Prostate gland (tissue), 2 donors: ENCODE measurements at regions not wholly inside any gene's neighbourhood (a gene's known extent, or its start where the extent isn't known, plus 50 kb on each side); places are given as distances from the start of the nearest gene placed in this dataset.

Source experiments
- POLR2A ChIP-seq: fragments of 450-650 bp; IDR thresholded peaks from one replicate; pipeline ENCODE4 v1.6.1; 2016; ENCODE audit warnings: antibody characterized with exemption, mild to moderate bottlenecking
- POLR2AphosphoS5 ChIP-seq: sonication (generic); formaldehyde crosslinking; IDR thresholded peaks from one replicate; pipeline ENCODE4 v1.6.1; 2017; ENCODE audit warnings: antibody characterized with exemption
- TF ChIP-seq, protein P1 (sequence below), 4 experiments: fragments of 200-600 bp in 2 of 4; fragments of 450-650 bp in 2 of 4; sonication (generic) in 2 of 4; IDR thresholded peaks; 1 replicate in 3 of 4; 2 replicates in 1 of 4; pipeline ENCODE4 v1.5.1; 2016 to 2019; ENCODE audit warnings: antibody characterized with exemption in 4 of 4, mild to moderate bottlenecking in 2 of 4, moderate library complexity in 2 of 4

DNA sequence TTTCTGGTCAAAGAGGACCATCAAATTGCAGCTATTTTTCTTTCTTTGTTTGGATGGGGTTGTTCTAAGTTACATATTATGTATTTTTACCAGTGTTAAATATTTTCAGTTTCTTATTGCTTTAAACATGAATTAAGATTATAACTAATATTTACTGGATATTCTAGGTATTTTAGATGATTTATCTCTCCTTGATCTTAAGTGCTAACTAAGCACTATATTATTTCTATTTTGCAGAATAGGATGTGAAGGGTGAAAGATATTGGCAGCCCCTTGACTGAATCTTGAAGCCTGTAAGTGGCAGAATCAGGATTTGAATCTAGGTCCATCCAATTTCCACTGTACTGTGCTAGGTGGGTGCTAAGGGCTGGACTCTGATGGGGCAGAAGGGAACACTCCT lies 307.3 kb upstream of the CCL2 start:
- TF ChIP-seq POLR2A (no peak), POLR2AphosphoS5 (no peak)
- TF ChIP-seq, protein P1, sequence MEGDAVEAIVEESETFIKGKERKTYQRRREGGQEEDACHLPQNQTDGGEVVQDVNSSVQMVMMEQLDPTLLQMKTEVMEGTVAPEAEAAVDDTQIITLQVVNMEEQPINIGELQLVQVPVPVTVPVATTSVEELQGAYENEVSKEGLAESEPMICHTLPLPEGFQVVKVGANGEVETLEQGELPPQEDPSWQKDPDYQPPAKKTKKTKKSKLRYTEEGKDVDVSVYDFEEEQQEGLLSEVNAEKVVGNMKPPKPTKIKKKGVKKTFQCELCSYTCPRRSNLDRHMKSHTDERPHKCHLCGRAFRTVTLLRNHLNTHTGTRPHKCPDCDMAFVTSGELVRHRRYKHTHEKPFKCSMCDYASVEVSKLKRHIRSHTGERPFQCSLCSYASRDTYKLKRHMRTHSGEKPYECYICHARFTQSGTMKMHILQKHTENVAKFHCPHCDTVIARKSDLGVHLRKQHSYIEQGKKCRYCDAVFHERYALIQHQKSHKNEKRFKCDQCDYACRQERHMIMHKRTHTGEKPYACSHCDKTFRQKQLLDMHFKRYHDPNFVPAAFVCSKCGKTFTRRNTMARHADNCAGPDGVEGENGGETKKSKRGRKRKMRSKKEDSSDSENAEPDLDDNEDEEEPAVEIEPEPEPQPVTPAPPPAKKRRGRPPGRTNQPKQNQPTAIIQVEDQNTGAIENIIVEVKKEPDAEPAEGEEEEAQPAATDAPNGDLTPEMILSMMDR (IDR thresholded peaks at IDR 0.05), result no peak
